ENCODE measurements at regions not wholly inside any gene's neighbourhood (a gene's known extent, or its start where the extent isn't known, plus 50 kb on each side); places are given as distances from the start of the nearest gene placed in this dataset.

DNA sequence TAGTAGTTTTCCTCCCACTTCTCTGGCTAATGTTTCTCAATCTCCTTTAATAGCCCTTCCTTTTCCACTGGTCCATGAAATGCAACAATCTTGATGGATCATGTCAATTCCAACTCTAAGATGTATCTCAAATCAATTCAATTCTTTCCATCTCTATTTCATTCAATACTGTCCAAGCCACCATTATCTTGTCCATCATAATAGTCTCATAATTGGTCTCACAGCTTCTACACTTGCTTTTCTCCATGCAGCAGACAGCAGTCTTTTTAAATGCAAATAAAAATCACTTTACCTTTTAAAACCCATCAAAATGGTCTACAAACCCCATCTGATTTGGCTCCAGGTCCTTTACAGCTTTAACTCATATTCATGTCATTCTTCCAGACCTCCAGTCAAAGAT is 226.6 kb downstream of the EPHA4 start:
- Histone ChIP-seq H3K36me3 (ENCODE audit: control insufficient read depth, insufficient read depth, low read length) (no peaks in the 10 kb centered on the region), H3K27ac (ENCODE audit: low read depth, low read length, severe bottlenecking) (no peak overlapping the region), H3K9me3 (ENCODE audit: control insufficient read depth, low read length) (no peaks in the 10 kb centered on the region), H3K4me3 (ENCODE audit: extremely low read depth, insufficient read depth, low read length, poor library complexity, severe bottlenecking) (no peak overlapping the region), H3K4me1 (ENCODE audit: control insufficient read depth, insufficient read depth, low read length, poor library complexity, severe bottlenecking) (no peaks in the 10 kb centered on the region)

DNA sequence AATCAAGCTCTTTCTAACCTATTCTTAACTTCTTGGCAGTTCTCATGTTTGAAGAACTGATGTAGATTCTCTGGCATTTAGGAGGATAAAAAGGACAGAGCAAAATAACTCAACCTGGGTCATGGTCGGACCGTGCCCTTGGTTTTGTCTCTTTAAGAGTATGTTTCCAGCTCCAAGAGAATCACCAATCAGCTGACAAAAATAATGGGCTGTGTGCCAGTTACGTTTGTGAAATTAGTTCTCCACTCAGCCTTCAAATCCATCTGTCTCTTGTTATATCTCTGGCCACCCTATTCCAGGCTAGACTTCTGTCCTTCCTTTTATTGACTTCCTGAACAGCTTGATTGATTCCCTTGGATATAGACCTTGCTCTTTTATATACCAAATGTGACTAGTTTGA is 225.7 kb downstream of the EPHA4 start:
- Histone ChIP-seq H3K36me3 (ENCODE audit: control insufficient read depth, insufficient read depth, low read length) (no peaks in the 10 kb centered on the region), H3K4me3 (ENCODE audit: extremely low read depth, insufficient read depth, low read length, poor library complexity, severe bottlenecking) (no peak overlapping the region), H3K4me1 (ENCODE audit: control insufficient read depth, insufficient read depth, low read length, poor library complexity, severe bottlenecking) (no peaks in the 10 kb centered on the region), H3K27ac (ENCODE audit: low read depth, low read length, severe bottlenecking) (no peak overlapping the region), H3K9me3 (ENCODE audit: control insufficient read depth, low read length) (no peaks in the 10 kb centered on the region)
- 88 to 94% methylated on average over 3 of the region's 3 CpGs for WGBS, 2 experiments (ENCODE audit: insufficient coverage in 2 of 2)

DNA sequence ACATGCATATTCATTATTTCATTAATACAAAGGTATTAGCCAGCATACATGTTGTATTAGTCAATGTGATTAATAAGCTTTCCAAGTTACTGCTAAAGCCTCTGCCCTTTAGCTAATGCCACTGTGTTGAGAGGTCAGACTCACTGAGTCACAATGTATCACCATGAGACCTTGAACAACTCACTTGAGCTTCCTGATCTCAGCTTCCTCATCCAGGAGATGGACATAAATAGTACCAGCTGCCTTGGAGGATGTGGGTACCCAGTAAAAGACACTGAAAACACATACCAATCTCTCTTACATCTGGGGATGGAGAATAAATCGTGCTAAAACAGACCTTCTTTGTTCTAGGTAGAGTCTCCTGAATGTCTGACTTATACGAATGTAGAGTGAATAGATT is 224.6 kb downstream of the EPHA4 start:
- Histone ChIP-seq H3K4me1 (ENCODE audit: control insufficient read depth, insufficient read depth, low read length, poor library complexity, severe bottlenecking) (no peaks in the 10 kb centered on the region), H3K27ac (ENCODE audit: low read depth, low read length, severe bottlenecking) (no peak overlapping the region), H3K9me3 (ENCODE audit: control insufficient read depth, low read length) (no peaks in the 10 kb centered on the region), H3K4me3 (ENCODE audit: extremely low read depth, insufficient read depth, low read length, poor library complexity, severe bottlenecking) (no peak overlapping the region), H3K36me3 (ENCODE audit: control insufficient read depth, insufficient read depth, low read length) (no peaks in the 10 kb centered on the region)
- 83 to 100% methylated on average over 1 of the region's 2 CpGs for WGBS, 2 experiments (ENCODE audit: insufficient coverage in 2 of 2)

DNA sequence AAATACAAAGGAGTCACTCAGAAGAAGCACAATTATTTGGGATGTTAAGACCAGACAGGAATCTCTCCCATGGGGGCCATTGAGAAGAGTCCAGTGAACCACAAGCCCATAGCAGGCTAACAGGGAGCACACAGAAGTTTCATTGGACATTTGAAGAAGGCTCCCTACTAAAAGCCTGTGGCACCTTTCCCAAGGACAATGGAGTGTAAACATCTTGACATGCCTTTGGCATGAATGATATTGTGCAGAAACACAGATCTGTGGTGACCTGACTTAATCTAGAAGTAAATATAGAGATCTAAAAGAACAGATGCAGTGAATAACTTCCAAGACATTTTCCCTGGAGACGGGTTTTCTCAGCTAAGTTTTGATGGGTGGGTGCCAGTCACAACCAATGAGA is 221.5 kb downstream of the EPHA4 start:
- no peaks in the 10 kb centered on the region for H3K36me3 ChIP-seq (ENCODE audit: control insufficient read depth, insufficient read depth, low read length)
- no peaks in the 10 kb centered on the region for H3K4me1 ChIP-seq (ENCODE audit: control insufficient read depth, insufficient read depth, low read length, poor library complexity, severe bottlenecking)
- no peak overlapping the region for H3K27ac ChIP-seq (ENCODE audit: low read depth, low read length, severe bottlenecking)
- no peaks in the 10 kb centered on the region for H3K9me3 ChIP-seq (ENCODE audit: control insufficient read depth, low read length)
- no CpG with 5 or more reads among the region's 1 CpG for WGBS, 2 experiments (ENCODE audit: insufficient coverage in 2 of 2)
- no peak overlapping the region for H3K4me3 ChIP-seq (ENCODE audit: extremely low read depth, insufficient read depth, low read length, poor library complexity, severe bottlenecking)

DNA sequence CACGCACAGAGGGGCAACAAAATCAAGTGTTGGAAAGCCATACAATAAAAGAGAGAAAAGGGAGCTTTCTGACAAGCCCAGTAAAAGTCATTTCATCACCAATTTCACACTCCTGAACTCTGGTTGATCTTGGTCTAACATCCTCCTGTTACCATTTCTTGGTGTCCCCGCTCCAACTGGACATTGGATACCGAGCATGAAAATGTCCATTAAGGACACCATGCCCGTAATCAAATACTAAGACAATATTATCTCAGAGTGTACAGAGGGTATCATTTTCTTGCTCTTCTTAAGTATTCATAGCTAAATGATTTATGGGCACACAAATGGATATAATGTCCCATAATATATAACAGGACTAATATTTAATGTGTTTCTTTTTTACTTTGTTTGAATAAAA is 218.9 kb downstream of the EPHA4 start:
- Histone ChIP-seq H3K4me1 (ENCODE audit: control insufficient read depth, insufficient read depth, low read length, poor library complexity, severe bottlenecking) (no peaks in the 10 kb centered on the region), H3K9me3 (ENCODE audit: control insufficient read depth, low read length) (no peaks in the 10 kb centered on the region), H3K4me3 (ENCODE audit: extremely low read depth, insufficient read depth, low read length, poor library complexity, severe bottlenecking) (no peak overlapping the region), H3K27ac (ENCODE audit: low read depth, low read length, severe bottlenecking) (no peak overlapping the region), H3K36me3 (ENCODE audit: control insufficient read depth, insufficient read depth, low read length) (no peaks in the 10 kb centered on the region)
- 100% methylated on average over 1 of the region's 4 CpGs; no CpG with 5 or more reads in 1 of the 2 experiments for WGBS, 2 experiments (ENCODE audit: insufficient coverage in 2 of 2)

DNA sequence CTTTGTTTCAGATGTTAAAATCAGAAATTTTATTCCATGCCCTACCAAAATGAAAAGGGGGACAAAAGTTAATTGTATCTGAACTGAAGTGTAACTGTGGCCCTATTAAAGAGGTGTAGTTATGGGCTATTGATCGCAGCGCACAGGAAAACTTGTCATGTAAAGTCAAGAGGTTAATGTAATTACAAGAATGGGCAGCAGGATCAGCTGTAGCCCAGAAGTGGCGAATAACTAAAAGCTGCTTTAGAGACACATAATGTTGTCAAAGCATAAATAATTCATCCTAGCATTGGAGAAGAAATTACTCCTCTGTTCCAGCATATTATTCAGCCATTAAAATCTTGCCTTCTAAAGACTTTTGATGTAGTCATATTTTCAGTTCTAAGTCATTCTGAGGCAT is 211.8 kb downstream of the EPHA4 start:
- no peaks in the 10 kb centered on the region for H3K4me1 ChIP-seq (ENCODE audit: control insufficient read depth, insufficient read depth, low read length, poor library complexity, severe bottlenecking)
- no peak overlapping the region for H3K27ac ChIP-seq (ENCODE audit: low read depth, low read length, severe bottlenecking)
- H3K4me3 ChIP-seq (ENCODE audit: extremely low read depth, insufficient read depth, low read length, poor library complexity, severe bottlenecking), result no peak overlapping the region
- H3K9me3 ChIP-seq (ENCODE audit: control insufficient read depth, low read length), result no peaks in the 10 kb centered on the region
- 88 to 95% methylated on average over 2 to 3 of the region's 3 CpGs for WGBS, 2 experiments (ENCODE audit: insufficient coverage in 2 of 2)
- H3K36me3 ChIP-seq (ENCODE audit: control insufficient read depth, insufficient read depth, low read length), result no peaks in the 10 kb centered on the region

DNA sequence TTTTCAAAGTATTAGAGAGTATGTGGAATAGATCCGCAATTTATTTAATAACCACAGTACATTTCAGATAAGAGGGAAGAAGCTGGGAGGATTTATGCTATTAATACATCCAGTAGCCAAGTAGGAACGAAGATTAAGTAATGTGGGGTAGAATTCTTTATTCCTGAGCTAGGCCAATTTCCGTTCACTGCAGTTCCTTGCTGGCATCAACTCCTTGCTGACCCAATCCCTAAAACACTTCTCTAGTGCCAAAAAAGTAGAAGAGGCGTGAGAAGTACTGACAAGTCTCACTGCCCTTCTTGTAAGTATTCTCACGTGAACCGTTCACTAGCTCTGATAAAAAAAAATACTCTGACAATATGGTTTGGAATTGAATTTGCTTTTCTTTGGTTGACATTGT is 211.4 kb downstream of the EPHA4 start:
- H3K4me1 ChIP-seq (ENCODE audit: control insufficient read depth, insufficient read depth, low read length, poor library complexity, severe bottlenecking), result no peaks in the 10 kb centered on the region
- H3K27ac ChIP-seq (ENCODE audit: low read depth, low read length, severe bottlenecking), result no peak overlapping the region
- 92 to 100% methylated on average over 2 to 4 of the region's 6 CpGs for WGBS, 2 experiments (ENCODE audit: insufficient coverage in 2 of 2)
- H3K36me3 ChIP-seq (ENCODE audit: control insufficient read depth, insufficient read depth, low read length), result no peaks in the 10 kb centered on the region
- H3K9me3 ChIP-seq (ENCODE audit: control insufficient read depth, low read length), result no peaks in the 10 kb centered on the region
- no peak overlapping the region for H3K4me3 ChIP-seq (ENCODE audit: extremely low read depth, insufficient read depth, low read length, poor library complexity, severe bottlenecking)

DNA sequence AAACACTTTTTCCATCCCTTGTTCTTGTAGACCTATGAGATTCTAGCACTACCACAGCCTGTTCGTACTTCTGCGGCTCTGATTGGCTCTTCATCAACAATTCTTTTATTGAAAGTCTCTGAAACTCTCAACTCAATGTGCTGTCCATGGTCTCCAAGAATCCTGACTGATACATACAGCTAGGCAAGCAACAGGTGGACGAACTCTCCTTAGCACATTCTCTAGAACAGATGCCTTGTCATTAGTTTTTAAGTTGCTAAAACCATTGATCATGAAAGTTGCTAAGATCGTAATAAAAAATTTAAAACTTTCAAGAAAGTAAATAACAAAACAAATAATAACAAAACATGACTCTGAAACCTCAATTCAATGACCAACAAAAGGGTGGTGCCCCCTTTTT is 210.5 kb downstream of the EPHA4 start:
- no peaks in the 10 kb centered on the region for H3K4me1 ChIP-seq (ENCODE audit: control insufficient read depth, insufficient read depth, low read length, poor library complexity, severe bottlenecking)
- H3K36me3 ChIP-seq (ENCODE audit: control insufficient read depth, insufficient read depth, low read length), result no peaks in the 10 kb centered on the region
- no peak overlapping the region for H3K27ac ChIP-seq (ENCODE audit: low read depth, low read length, severe bottlenecking)
- H3K9me3 ChIP-seq (ENCODE audit: control insufficient read depth, low read length), result no peaks in the 10 kb centered on the region
- no peak overlapping the region for H3K4me3 ChIP-seq (ENCODE audit: extremely low read depth, insufficient read depth, low read length, poor library complexity, severe bottlenecking)
- WGBS, 2 experiments (ENCODE audit: insufficient coverage in 2 of 2), result 85 to 95% methylated on average over 2 to 3 of the region's 4 CpGs

DNA sequence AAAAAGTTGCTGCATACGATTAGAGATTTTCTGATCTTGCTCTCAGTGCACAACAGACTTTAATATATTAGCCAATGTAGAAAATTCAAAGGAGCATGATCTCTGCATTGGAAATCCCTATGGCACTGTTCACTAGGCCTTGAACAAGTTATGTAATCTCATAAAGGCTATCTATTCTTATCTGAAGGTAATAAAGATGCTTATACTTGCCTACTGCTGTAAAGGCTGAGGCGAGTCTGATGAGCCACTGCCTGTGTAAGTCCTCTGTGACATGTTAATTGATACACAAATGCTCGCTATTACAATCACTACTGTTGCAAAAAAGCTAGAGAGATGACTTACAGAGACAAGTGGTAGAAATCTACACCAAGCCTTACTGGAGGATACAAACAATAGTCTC is 207.4 kb downstream of the EPHA4 start:
- H3K4me1 ChIP-seq (ENCODE audit: control insufficient read depth, insufficient read depth, low read length, poor library complexity, severe bottlenecking), result no peaks in the 10 kb centered on the region
- no peaks in the 10 kb centered on the region for H3K9me3 ChIP-seq (ENCODE audit: control insufficient read depth, low read length)
- no peaks in the 10 kb centered on the region for H3K36me3 ChIP-seq (ENCODE audit: control insufficient read depth, insufficient read depth, low read length)
- 75 to 100% methylated on average over 1 to 2 of the region's 3 CpGs for WGBS, 2 experiments (ENCODE audit: insufficient coverage in 2 of 2)
- no peak overlapping the region for H3K27ac ChIP-seq (ENCODE audit: low read depth, low read length, severe bottlenecking)
- no peak overlapping the region for H3K4me3 ChIP-seq (ENCODE audit: extremely low read depth, insufficient read depth, low read length, poor library complexity, severe bottlenecking)

Measured in mesodermal cell (in vitro differentiated cells).